Heart right ventricle (tissue), 16 donors: ENCODE measurements at regions not wholly inside any gene's neighbourhood (a gene's known extent, or its start where the extent isn't known, plus 50 kb on each side); places are given as distances from the start of the nearest gene placed in this dataset.

Experiments
- ATAC-seq, 8 donors: fragments of 200-7000 bp; cut with Tn5 transposase; one replicate each; pipeline ENCODE4 v1.9.1; 2020; ENCODE audit warnings: mild to moderate bottlenecking in 8 of 8, moderate library complexity in 8 of 8, moderate number of reproducible peaks in 1 of 8
- DNase-seq, 2 donors: peaks; one replicate each; pipeline ENCODE4 v3.0.0-alpha.2; 2020
- H3K27ac ChIP-seq, 10 donors: fragments of 200-600 bp; sonication (generic) in 2 of 10; one replicate each; pipeline versions ENCODE4 v1.5.0 to v1.8.0; 2020 to 2022; ENCODE audit warnings: mild to moderate bottlenecking in 3 of 10
- H3K27me3 ChIP-seq, 7 donors: fragments of 200-600 bp; one replicate each; pipeline ENCODE4 v1.8.0; 2021 to 2022; ENCODE audit warnings: mild to moderate bottlenecking in 2 of 7
- H3K36me3 ChIP-seq, 9 donors: fragments of 200-600 bp; sonication (generic) in 1 of 9; one replicate each; pipeline versions ENCODE4 v1.5.0 to v1.8.0; 2020 to 2022; ENCODE audit warnings: mild to moderate bottlenecking in 2 of 9
- H3K4me1 ChIP-seq, 9 donors: fragments of 200-600 bp; sonication (generic) in 1 of 9; one replicate each; pipeline versions ENCODE4 v1.5.0 to v1.8.0; 2020 to 2022; ENCODE audit warnings: mild to moderate bottlenecking in 4 of 9
- H3K4me3 ChIP-seq, 10 donors: fragments of 200-600 bp; sonication (generic) in 2 of 10; one replicate each; pipeline versions ENCODE4 v1.5.0 to v1.8.0; 2020 to 2022; ENCODE audit warnings: mild to moderate bottlenecking in 7 of 10, moderate library complexity in 2 of 10
- H3K9me3 ChIP-seq, 11 donors: fragments of 200-600 bp in 10 of 11; sonication (generic) in 2 of 11; one replicate each; pipeline versions ENCODE4 v1.5.0 to v1.8.0; 2013 to 2022; ENCODE audit warnings: mild to moderate bottlenecking in 2 of 11, control low read depth in 1 of 11, moderate library complexity in 1 of 11
- CTCF ChIP-seq, 9 donors: fragments of 200-600 bp; sonication (generic) in 2 of 9; IDR thresholded peaks; one replicate each; pipeline versions ENCODE4 v1.5.0 to v1.8.0; 2021 to 2022; ENCODE audit warnings: antibody characterized with exemption in 9 of 9, mild to moderate bottlenecking in 5 of 9, moderate library complexity in 1 of 9
- WGBS, 2 donors: extraction: QIAGEN DNeasy Blood & Tissue Kit; methylation state at CpG; one replicate each; pipeline ENCODE4 v1.1.7; 2013; ENCODE audit warnings: inconsistent platforms in 1 of 2; 5-methylcytosine and 5-hydroxymethylcytosine counted together
- intact Hi-C, 10 donors: fragments of 100-400 bp; cut with DNase I; formaldehyde crosslinking; loops; one replicate each; pipeline versions ENCODE4 v1.11.1 to v1.14.2; 2022
- donor health status: Arrhythmogenic right ventricular cardiomyopathy.
- donor health status: ischemic (EF 13 %, LVEDD 7.1; RV severe dilation, severe dysfunction).
- donor health status: healthy with polysubstance abuse.
- donor health status: DM: no; HTN: yes; CAD: no.
- donor health status: DM: no; HTN: no; CAD: no.
- donor health status: ischemic (EF 25% LVEDD 6.9; RV normal size, moderate dysfunction).
- donor health status: ischemic (EF 25% LVEDD 5.7; RV mildly dilated, moderate dysfunction).
- donor health status: healthy.
- donor health status: DM: yes; HTN: yes; CAD: no.
- donor health status: Ischemic cardiomyopathy.
- donor health status: ischemic (EF 35%, LVEDD 5.7; RV mildly dilated, moderate dysfunction).
- donor health status: nonischemic (EF 11% LVEDD 7.7; RV severe dilation, severe dysfunction).
- donor health status: DM: yes; HTN: yes; CAD: no.
- donor health status: PGD.
- donor health status: ischemic (EF 29% LVEDD 5.4; RV normal size, mild dysfunction).
- donor health status: nonischemic (EF 23%, LVEDD 6.1; RV moderate dilation, normal function).

DNA sequence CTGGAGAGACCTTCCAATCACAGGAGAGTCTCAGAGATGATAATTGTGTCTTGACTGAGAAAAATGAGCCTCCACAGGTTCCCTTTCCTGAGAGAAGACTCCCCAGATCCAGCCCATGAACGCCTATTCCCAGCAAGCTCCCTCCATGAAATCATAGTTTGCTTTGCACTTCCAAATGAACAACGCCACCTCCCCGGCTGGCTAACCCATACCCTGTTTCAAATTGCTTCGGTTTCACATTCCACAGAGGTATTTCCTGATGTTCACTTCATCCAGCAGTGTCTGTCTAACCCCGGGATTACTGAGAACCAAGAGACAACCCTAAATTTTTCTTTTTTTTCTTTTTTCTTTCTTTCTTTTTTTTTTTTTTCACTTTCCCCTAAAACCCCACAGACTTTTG is 124.1 kb upstream of the RFLNA start:
- 90 to 93% methylated on average over 5 of the region's 5 CpGs for WGBS, 2 donors

DNA sequence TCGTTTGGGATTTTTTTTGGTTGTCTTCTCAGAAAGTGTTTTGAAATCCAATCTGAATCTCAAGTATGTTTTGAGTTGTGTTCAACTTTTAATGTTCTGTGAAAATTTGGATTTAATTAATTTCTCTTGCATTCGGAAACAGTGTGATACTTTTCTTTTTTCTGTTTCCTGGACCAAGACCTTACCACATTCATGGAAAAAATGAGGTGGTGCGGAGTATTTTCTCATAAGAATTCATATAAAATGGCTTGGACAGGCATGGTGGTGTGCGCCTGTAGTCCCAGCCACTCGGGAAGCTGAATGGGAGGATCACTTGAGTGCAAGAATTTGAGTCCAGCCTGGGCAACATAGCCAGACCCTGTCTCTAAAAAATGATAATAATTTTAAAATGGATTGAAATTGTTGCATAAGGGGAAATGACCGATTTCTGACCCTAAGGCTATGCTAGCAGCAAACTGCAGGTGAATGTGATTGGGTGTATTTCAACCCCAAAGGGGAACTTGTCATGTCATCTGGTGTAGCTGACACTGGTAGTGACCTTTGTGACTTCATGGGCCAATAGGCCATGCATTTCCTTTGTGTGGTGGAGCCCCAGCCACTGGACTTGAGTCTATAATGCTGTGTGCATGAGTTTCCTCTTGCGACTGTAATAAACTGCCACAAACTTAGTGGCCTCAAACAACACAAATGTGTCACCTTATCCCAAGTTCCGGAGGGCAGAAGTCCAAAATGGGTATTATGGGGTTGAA is 123.5 kb upstream of the RFLNA start:
- peaks cover 0 to under 1% (median 0%) of the 10 kb centered on the region in 7 donors for H3K27me3 ChIP-seq
- DNase-seq = no peak
- no peak overlapping the region for H3K4me3 ChIP-seq
- 91 to 92% methylated on average over 8 of the region's 8 CpGs for WGBS, 2 donors
- no peak for TF ChIP-seq CTCF (IDR thresholded peaks at IDR 0.05)
- H3K4me1 ChIP-seq = peaks cover 0 to 18% (median 0%) of the 10 kb centered on the region in 9 donors
- no peaks in the 10 kb centered on the region for H3K9me3 ChIP-seq
- no peak for ATAC-seq
- intact Hi-C loops = no loop called here
- H3K36me3 ChIP-seq = no peaks in the 10 kb centered on the region
- no peak overlapping the region for H3K27ac ChIP-seq

More for the DNA sequence above, 124.1 kb upstream of the RFLNA start:
- no peak for TF ChIP-seq CTCF (IDR thresholded peaks at IDR 0.05)
- Histone ChIP-seq H3K36me3 (no peaks in the 10 kb centered on the region), H3K4me3 (no peak overlapping the region), H3K27ac (no peak overlapping the region), H3K9me3 (no peaks in the 10 kb centered on the region), H3K4me1 (peaks cover 0 to 18% (median 0%) of the 10 kb centered on the region in 9 donors), H3K27me3 (no peaks in the 10 kb centered on the region)
- intact Hi-C loops = no loop called here
- ATAC-seq (no peak), DNase-seq (no peak)

DNA sequence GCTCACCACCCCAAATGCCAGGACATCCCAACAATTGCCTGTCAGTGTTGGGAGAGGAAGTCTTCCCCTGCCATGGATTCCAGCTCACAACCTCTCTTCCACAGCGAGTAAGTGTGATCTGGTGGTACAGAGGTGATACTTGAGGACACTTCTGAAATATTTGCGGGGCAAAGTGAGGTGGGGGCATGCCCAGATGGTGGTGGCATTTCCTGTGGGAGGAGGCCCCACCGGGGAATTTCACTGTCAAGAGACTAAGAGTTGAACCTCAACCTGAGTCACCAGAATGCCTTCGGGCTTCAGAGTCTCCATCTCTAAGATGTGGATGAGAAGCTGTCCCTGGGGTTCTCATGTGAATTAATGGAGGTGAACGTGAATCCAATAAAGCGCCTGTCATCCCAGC is 122.3 kb upstream of the RFLNA start:
- peaks cover 0 to 3% (median 0%) of the 10 kb centered on the region in 7 donors for H3K27me3 ChIP-seq
- H3K36me3 ChIP-seq = no peaks in the 10 kb centered on the region
- no peak for DNase-seq
- no peak for ATAC-seq
- H3K4me1 ChIP-seq = peaks cover 0 to 18% (median 0%) of the 10 kb centered on the region in 9 donors
- no peak for TF ChIP-seq CTCF (IDR thresholded peaks at IDR 0.05)
- WGBS, 2 donors = 95 to 97% methylated on average over 6 of the region's 6 CpGs
- H3K4me3 ChIP-seq = no peak overlapping the region
- intact Hi-C loops = no loop called here
- no peaks in the 10 kb centered on the region for H3K9me3 ChIP-seq
- H3K27ac ChIP-seq = no peak overlapping the region

DNA sequence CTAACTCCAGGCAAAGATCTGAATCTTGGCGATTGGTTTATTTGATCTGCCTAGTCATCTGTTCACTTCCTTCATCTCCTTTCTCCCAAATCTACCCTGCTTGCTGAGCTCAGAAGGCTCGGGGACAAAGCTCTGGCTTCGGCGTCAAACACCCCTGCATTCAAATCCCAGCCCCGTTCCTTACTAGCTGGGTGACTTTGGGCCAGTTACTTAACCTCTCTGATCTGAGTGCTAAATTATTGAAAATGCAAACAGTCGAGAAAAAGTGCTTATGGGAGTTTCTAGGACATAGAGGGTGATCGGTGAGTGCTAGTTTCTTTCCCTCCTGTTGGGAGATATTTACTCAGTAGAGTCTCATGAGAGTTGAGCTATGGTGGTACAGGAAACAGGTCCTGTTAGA is 121.2 kb upstream of the RFLNA start:
- intact Hi-C loops = no loop called here
- H3K27me3 ChIP-seq = peaks cover 0 to 3% (median 0%) of the 10 kb centered on the region in 7 donors
- H3K27ac ChIP-seq = no peak overlapping the region

More for the DNA sequence above, 121.2 kb upstream of the RFLNA start:
- DNase-seq (no peak), ATAC-seq (no peak)
- no peak for TF ChIP-seq CTCF (IDR thresholded peaks at IDR 0.05)
- H3K36me3 ChIP-seq = no peaks in the 10 kb centered on the region
- peaks cover 0 to 18% (median 0%) of the 10 kb centered on the region in 9 donors for H3K4me1 ChIP-seq
- no peak overlapping the region for H3K4me3 ChIP-seq
- no peaks in the 10 kb centered on the region for H3K9me3 ChIP-seq
- 91 to 93% methylated on average over 7 of the region's 7 CpGs for WGBS, 2 donors
